ENCODE measurements at regions not wholly inside any gene's neighbourhood (a gene's known extent, or its start where the extent isn't known, plus 50 kb on each side); places are given as distances from the start of the nearest gene placed in this dataset.

- no peak for TF ChIP-seq SUZ12 (IDR thresholded peaks at IDR 0.05; ENCODE audit: extremely low read depth, insufficient read depth, insufficient read length)
- TF ChIP-seq ZNF274 (IDR thresholded peaks at IDR 0.05; ENCODE audit: low read depth, low read length): no peak
Measured at GRCh38 chr6:91428953-91429560, 842.2 kb upstream of the MAP3K7 start.
